HPDE6-E6E7 (cell line): ENCODE measurements at regions not wholly inside any gene's neighbourhood (a gene's known extent, or its start where the extent isn't known, plus 50 kb on each side); places are given as distances from the start of the nearest gene placed in this dataset.

Experiments
- DNase-seq: peaks from one replicate; pipeline ENCODE4 v3.0.0; 2011; ENCODE audit warnings: missing footprints; ENCODE audit errors: extremely low spot score

DNA sequence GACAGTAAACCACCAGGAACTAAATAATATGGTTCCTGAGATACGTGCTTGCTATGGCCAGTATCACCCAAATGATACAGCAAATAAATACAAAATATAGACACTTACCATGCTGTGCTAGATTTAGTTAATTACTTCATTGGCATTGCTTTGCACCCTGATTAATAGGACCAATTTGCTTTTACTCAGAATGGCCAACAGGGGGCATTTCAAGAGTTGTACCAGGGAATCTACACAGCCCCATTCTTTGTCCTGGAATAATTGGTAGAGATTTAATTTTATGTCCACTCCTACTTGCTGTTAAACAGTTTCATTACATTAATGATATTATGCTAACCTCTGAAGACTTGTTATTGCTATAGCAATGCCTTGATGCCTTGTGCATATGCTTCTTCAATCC is 280.8 kb downstream of the RERGL start:
- DNase-seq: no peak

DNA sequence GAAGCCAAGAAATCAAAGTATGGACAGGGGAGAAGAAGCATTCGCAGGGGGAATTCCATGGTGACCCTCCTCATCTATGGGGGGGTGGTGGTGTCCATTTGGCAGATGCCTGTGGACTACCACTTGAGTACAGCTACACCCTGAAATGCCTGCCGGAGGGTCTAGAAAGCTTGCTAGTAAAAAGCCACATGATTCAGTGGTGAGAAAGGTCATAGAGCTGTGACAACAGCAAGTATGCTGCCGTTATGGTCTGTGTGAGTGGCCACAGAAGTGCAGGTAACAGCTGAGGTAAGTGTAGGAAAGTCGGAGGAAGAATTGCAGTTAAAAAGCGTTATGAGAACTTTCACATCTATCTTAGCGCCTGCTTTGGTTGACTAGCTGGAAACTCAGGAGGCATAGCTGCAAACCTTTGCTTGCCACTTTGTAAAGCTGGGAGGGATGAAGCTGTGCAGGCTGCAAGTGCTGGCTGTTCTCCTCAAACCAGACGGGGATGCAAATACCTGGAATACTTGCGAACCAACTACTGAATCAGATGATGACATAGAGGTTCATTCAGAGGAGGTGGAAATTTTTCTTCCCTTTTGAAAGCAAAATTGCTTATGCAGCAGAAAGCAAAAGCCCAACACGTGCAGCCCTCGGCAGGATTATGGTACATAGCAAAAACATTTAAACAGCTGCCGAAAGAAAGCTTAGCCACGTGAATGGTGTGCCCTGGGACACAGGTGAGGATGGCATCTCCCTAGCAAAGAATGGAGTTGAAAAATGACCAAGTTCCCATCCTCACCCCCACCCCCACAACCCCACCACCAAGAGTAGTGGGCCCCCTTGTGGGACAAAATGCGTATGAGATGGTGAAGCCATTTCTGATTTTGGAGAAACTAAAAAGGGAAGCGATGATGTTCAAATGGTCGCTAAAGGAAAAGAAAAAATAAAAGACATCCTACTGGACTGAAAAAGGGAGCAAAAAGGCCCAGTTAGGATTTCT is 287.0 kb downstream of the RERGL start:
- DNase-seq: no peak

GRCh38 chr12:17793854-17794253 is 296.1 kb downstream of the RERGL start:
- DNase-seq: no peak

- no peak for DNase-seq
These were observed 311.8 kb downstream of the RERGL start for GRCh38 chr12:17778242-17778641.

DNA sequence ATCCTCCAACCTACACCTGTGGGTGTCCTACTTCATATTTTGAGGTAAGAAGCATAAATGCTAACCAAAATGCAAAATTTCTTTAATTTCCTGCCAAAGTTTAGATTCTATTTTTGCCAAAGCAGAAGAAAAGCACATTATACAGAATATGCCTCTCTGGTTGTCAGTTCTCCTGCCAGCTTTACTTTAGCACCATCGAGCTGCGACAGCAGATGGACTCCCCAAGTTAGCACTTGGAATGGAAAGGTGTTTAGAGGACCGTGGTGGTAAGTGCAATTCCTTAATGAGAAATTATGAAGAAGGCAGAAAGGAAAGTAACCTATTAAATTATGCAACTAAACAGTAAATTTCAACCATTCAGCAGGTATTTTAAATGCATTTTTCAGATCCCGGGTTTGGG is 326.6 kb downstream of the RERGL start:
- DNase-seq: no peak

DNA sequence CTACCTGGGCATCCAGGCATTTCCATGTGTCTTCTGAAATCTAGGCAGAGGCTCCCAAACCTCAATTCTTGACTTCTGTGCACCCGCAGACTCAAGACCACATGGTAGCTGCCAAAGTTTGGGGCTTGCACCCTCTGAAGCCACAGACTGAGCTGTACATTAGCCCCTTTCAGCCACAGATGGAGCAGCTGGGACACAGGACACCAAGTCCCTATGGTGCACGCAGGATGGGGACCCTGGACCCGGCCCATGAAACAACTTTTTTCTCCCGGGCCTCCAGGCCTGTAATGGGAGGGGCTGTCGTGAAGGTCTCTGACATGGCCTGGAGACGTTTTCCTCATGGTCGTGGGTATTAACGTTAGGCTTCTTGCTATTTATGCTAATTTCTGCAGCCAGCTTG is 330.0 kb downstream of the RERGL start:
- DNase-seq: no peak
